Adrenal gland (tissue), 5 donors: ENCODE measurements at regions not wholly inside any gene's neighbourhood (a gene's known extent, or its start where the extent isn't known, plus 50 kb on each side); places are given as distances from the start of the nearest gene placed in this dataset.

Experiments used
- CTCF ChIP-seq, 6 experiments: fragments of 450-650 bp in 4 of 6; fragments of 200-600 bp in 2 of 6; sonication (generic) in 1 of 6; IDR thresholded peaks; 1 replicate in 5 of 6; 2 replicates in 1 of 6; pipeline versions ENCODE4 v1.5.1 to v1.8.0; 2016 to 2021; ENCODE audit warnings: antibody characterized with exemption in 6 of 6, mild to moderate bottlenecking in 2 of 6, moderate library complexity in 1 of 6
- POLR2A ChIP-seq, 2 donors: fragments of 450-650 bp; IDR thresholded peaks; one replicate each; pipeline ENCODE4 v1.6.1; 2017; ENCODE audit warnings: antibody characterized with exemption in 2 of 2, mild to moderate bottlenecking in 2 of 2, moderate library complexity in 1 of 2
- donor health status: DM: no; HTN: no; CAD: no.

- TF ChIP-seq POLR2A (IDR thresholded peaks at IDR 0.05): no peak
- no peak for TF ChIP-seq CTCF (IDR thresholded peaks at IDR 0.05)
Measured at GRCh38 chrX:51158231-51158630, 174.4 kb upstream of the NUDT10 start.
